ENCODE measurements at regions not wholly inside any gene's neighbourhood (a gene's known extent, or its start where the extent isn't known, plus 50 kb on each side); places are given as distances from the start of the nearest gene placed in this dataset.

DNA sequence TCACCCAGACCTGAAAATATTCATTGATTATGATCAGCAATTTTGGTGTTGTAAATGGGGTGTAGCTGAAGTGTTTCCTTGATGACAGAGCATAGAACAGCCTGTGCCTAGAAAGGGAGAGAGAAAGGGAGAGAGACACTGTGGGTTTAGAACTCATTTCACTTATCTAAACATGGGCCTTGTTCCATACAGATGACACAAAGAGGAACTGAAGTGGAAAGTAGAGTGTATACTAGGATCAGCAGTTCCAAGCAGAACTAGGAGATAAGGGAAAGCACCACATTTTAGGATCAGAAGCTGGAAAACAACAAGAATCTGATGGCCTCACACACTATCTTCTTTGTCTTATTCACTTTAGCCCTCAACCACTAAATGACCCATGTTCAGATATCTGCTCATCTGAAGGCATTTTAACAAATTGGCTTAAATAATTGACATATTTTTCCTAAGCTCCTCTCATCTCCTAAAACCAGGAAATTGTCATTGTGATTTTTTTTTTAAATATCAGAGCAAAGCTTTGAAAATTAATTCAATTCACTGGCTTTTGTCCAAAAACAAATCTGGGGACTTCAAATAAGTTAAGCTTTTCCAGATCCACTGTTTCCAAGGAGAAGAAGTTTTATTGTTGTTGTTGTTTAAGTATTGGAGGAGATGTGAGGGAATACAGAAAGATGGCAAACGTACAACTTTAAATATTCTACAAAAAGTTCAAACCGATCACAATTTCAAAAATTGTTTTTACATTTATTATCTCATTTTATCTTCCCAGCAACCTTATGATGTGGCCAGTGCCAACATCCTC is 103.8 kb downstream of the LYPLAL1 start:
- no peak overlapping the region for H3K4me3 Mint-ChIP-seq
- H3K27me3 Mint-ChIP-seq: no peaks in the 10 kb centered on the region
- no peaks in the 10 kb centered on the region for H3K9me3 Mint-ChIP-seq
- ATAC-seq (replicated peaks; ENCODE audit: extremely low read depth, poor library complexity, severe bottlenecking) (no peak), DNase-seq (ENCODE audit: low spot score in 2 of 2) (no peak)
- no peaks in the 10 kb centered on the region for H3K4me1 Mint-ChIP-seq
- H3K36me3 Mint-ChIP-seq (ENCODE audit: insufficient read depth): no peaks in the 10 kb centered on the region
- H3K27ac Mint-ChIP-seq (ENCODE audit: low read depth): no peak overlapping the region

DNA sequence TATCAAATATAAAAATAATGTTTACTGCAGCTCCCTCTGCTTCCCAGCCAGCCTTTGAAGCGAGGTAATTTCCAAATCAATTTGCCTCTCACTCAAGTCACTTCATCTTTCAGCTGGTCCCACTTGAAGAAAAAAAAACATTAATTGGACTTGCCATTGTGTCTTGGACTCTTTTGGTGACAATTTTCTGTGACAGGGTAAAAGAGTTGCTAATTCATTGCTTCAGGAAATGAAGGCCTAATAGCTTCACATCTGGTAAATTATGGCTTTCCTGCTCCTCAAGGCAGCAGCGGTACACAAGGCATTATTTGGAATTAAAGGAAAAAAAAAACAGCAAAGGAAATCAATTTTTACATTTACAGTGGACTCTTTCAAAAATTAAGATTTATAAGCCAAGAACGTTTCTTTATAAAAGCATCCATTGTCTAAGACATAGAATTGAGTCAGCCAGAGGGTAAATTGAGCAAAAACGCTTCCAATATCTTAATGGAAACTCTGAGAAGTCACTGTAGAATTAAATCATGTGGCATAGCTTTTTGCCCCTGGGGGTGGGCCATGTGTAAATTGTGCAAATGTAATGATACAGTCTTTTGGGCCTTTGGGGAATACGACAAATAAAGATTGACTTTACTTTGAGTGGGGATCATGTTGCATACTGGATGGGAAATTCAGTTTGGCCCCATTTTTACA is 102.5 kb downstream of the LYPLAL1 start:
- Mint-ChIP-seq H3K4me1 (peaks cover 6% of the 10 kb centered on the region), H3K36me3 (ENCODE audit: insufficient read depth) (no peaks in the 10 kb centered on the region), H3K4me3 (no peak overlapping the region), H3K27ac (ENCODE audit: low read depth) (no peak overlapping the region), H3K27me3 (no peaks in the 10 kb centered on the region), H3K9me3 (no peaks in the 10 kb centered on the region)
- no peak for DNase-seq (ENCODE audit: low spot score in 2 of 2)
- ATAC-seq (replicated peaks; ENCODE audit: extremely low read depth, poor library complexity, severe bottlenecking): no peak

DNA sequence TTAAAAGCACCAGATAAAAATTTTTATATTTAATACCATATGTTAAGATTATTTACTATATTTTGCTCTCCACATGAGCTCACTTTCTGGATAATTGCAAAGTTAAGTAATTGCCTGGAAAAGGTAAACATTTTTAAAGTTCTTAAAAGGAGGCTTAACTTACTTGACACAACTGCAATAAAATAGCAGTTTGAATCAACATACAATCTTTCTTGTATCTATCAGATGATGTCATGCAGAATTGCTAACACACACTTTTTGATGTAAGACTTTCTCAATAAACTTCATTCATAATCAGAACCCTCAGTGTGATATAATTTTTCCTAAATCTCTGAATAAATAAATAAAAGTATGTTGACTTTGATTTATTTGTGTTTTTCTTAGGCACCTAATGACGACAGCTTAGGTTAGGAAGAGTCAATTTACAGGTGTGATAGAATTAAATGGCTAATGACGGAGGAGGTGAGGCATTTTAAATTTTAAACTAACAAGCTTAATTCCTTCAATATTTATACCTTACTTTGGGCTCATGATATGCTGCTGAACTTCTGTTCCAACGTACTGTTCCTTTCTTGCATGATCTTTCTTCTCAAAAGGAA is 99.5 kb downstream of the LYPLAL1 start:
- Mint-ChIP-seq H3K4me1 (peaks cover 6% of the 10 kb centered on the region), H3K27me3 (no peaks in the 10 kb centered on the region), H3K27ac (ENCODE audit: low read depth) (no peak overlapping the region), H3K4me3 (no peak overlapping the region), H3K9me3 (no peaks in the 10 kb centered on the region), H3K36me3 (ENCODE audit: insufficient read depth) (no peaks in the 10 kb centered on the region)
- ATAC-seq (replicated peaks; ENCODE audit: extremely low read depth, poor library complexity, severe bottlenecking) (no peak), DNase-seq (ENCODE audit: low spot score in 2 of 2) (no peak)

DNA sequence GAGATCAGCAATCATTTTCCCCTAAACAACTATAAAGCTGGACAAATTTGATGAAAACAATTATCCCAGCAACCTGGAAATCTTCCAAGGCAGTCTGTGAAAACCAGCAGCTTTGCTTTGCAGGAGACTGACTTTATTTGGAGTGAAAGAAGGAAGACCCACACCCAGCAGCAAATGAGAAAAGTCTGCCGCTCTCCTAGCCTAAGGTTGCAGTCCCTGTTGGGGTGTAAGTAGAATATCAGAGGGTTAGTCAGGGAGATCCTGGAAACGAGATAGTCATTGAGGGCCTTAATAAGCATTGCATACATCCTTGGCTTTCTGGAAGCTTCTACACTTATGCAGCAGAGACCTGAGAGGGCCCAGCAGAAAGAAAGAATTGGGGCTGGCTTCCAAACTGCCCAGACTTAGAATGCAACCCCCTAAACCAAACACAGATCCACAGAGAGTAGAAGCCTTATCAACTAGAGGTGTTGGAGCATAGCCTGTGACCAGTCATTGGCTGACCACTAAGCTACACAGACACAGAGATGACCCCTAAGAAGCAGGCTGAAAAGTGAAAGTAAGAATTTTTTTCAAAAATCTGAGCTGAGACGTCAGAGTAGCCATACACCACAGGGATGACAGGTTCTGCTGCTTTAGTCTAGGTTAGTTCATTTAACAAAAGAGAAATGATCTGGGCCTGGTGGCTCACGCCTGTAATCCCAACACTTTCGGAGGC is 98.3 kb downstream of the LYPLAL1 start:
- DNase-seq (ENCODE audit: low spot score in 2 of 2): no peak

DNA sequence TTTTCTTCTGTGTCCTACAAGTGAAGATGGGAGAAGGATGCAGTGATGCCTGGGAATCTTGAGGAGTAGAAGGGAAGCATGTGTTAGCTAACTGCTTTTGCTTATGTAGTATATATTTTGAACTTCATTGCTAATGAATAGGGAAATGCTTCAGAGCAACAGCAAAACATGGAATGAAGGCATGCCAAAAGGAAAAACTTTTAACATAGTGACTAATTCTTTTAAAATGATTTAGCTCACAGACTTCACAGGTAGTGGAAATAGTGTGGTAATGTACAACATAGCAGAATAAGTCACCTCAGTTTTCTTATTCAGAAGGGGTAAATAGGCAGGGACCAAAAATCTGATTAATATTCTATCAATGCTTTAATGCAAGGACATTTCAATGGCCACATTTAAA is 95.5 kb downstream of the LYPLAL1 start:
- Mint-ChIP-seq H3K36me3 (ENCODE audit: insufficient read depth) (no peaks in the 10 kb centered on the region), H3K4me3 (no peak overlapping the region), H3K4me1 (peaks cover 6% of the 10 kb centered on the region), H3K27me3 (no peaks in the 10 kb centered on the region), H3K27ac (ENCODE audit: low read depth) (no peak overlapping the region), H3K9me3 (no peaks in the 10 kb centered on the region)
- DNase-seq (ENCODE audit: low spot score in 2 of 2) (no peak), ATAC-seq (replicated peaks; ENCODE audit: extremely low read depth, poor library complexity, severe bottlenecking) (no peak)

More for the DNA sequence above, 98.3 kb downstream of the LYPLAL1 start:
- Mint-ChIP-seq H3K4me1 (peaks cover 6% of the 10 kb centered on the region), H3K27ac (ENCODE audit: low read depth) (peak overlapping the region; percentile 21), H3K27me3 (no peaks in the 10 kb centered on the region), H3K9me3 (no peaks in the 10 kb centered on the region), H3K36me3 (ENCODE audit: insufficient read depth) (no peaks in the 10 kb centered on the region), H3K4me3 (no peak overlapping the region)
- ATAC-seq (replicated peaks; ENCODE audit: extremely low read depth, poor library complexity, severe bottlenecking): no peak

DNA sequence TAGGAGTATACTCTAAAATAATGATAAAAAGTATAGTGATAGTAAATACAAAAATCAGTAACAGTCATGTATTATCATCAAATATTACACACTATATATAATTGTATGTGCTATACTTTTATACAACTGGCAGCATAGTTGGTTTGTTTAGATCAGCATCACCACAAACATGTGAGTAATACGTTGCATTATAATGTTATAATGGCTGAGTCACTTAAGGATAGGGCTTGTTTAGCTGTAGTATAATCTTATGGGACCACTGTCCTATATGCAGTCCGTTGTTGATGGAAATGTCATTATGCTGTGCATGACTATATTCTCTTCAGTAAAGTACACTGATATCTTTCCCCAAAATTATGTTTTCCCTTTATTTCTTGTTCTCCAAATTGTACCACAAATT is 92.8 kb downstream of the LYPLAL1 start:
- no peaks in the 10 kb centered on the region for H3K4me1 Mint-ChIP-seq
- no peaks in the 10 kb centered on the region for H3K36me3 Mint-ChIP-seq (ENCODE audit: insufficient read depth)
- ATAC-seq (replicated peaks; ENCODE audit: extremely low read depth, poor library complexity, severe bottlenecking) (no peak), DNase-seq (ENCODE audit: low spot score in 2 of 2) (no peak)
- H3K4me3 Mint-ChIP-seq: no peak overlapping the region
- H3K27me3 Mint-ChIP-seq: no peaks in the 10 kb centered on the region
- H3K9me3 Mint-ChIP-seq: peaks cover 8% of the 10 kb centered on the region
- no peak overlapping the region for H3K27ac Mint-ChIP-seq (ENCODE audit: low read depth)

DNA sequence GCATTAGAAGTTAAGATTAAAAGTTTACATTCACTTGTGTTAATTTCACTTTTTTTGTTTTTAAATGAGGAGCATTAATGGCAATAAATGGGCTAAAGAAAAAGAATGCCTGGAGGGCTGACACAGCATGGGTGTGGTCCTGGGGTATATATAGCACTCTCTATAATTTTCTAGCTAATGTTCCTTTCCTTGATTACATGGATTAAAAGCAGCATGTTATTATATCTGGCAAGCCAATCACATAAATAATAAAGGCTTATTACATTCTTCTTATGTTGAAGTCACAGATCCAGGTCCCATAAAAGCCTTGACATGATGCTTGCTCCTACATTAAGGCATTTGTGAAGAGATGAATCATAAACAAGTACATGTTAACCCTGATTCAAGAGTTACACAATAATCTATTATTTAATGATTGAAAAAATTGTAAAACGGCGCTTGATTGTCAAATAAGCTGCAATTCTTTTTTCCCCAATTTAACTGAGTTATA is 91.4 kb downstream of the LYPLAL1 start:
- Mint-ChIP-seq H3K4me1 (no peaks in the 10 kb centered on the region), H3K27ac (ENCODE audit: low read depth) (no peak overlapping the region), H3K9me3 (peaks cover 8% of the 10 kb centered on the region), H3K36me3 (ENCODE audit: insufficient read depth) (no peaks in the 10 kb centered on the region), H3K4me3 (no peak overlapping the region), H3K27me3 (no peaks in the 10 kb centered on the region)
- ATAC-seq (replicated peaks; ENCODE audit: extremely low read depth, poor library complexity, severe bottlenecking) (no peak), DNase-seq (ENCODE audit: low spot score in 2 of 2) (no peak)

DNA sequence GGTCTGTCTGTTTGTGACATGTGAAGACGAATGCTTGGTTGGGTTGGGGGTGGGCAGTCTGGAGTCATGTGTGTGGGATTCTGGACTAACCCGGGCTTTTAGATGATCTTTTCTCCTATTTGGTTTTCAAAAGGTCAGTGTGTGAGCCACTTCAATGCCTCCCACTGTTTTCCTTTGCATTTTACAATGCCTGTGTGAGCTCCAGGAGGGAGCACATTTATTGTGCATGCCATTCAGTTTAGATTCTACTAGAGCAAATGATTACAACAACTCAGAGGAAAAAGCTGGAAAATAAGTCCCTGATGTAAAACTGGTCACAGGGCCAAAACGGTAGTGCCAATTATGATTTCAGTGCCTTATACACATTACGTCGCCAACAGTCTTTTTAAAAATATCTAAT is 90.9 kb downstream of the LYPLAL1 start:
- Mint-ChIP-seq H3K27me3 (no peaks in the 10 kb centered on the region), H3K27ac (ENCODE audit: low read depth) (no peak overlapping the region), H3K4me3 (no peak overlapping the region), H3K4me1 (no peaks in the 10 kb centered on the region), H3K9me3 (peaks cover 8% of the 10 kb centered on the region), H3K36me3 (ENCODE audit: insufficient read depth) (no peaks in the 10 kb centered on the region)
- DNase-seq (ENCODE audit: low spot score in 2 of 2): no peak
- no peak for ATAC-seq (replicated peaks; ENCODE audit: extremely low read depth, poor library complexity, severe bottlenecking)

Data from central memory CD8-positive, alpha-beta T cell (primary cell).